H9 (cell line): ENCODE measurements at regions not wholly inside any gene's neighbourhood (a gene's known extent, or its start where the extent isn't known, plus 50 kb on each side); places are given as distances from the start of the nearest gene placed in this dataset.
A peak's percentile ranks its signal among the peaks of the same experiment; 100 is the strongest.

Experiments used
- DNase-seq: peaks from one replicate; pipeline ENCODE4 v3.0.0-alpha.2; 2017
- H2AFZ ChIP-seq: one replicate; pipeline ENCODE4 v1.6.1; 2013; ENCODE audit warnings: mild to moderate bottlenecking, low read length, control low read depth, moderate library complexity
- H2AK5ac ChIP-seq: 2 replicates; pipeline ENCODE4 v1.6.1; 2013; ENCODE audit warnings: low read length, control low read depth, mixed read lengths; ENCODE audit not compliant: insufficient read length
- H2BK120ac ChIP-seq: one replicate; pipeline ENCODE4 v1.6.1; 2013; ENCODE audit warnings: low read depth, mild to moderate bottlenecking, low read length, control low read depth, inconsistent platforms; ENCODE audit not compliant: poor library complexity, severe bottlenecking
- H2BK12ac ChIP-seq: 2 replicates; pipeline ENCODE4 v1.6.1; 2013; ENCODE audit warnings: low read length, control low read depth, mixed read lengths, low read depth; ENCODE audit not compliant: insufficient read length
- H2BK15ac ChIP-seq: 2 replicates; pipeline ENCODE4 v1.6.1; 2013; ENCODE audit warnings: low read depth, low read length, control low read depth
- H2BK20ac ChIP-seq: one replicate; pipeline ENCODE4 v1.6.1; 2013; ENCODE audit warnings: low read depth, mild to moderate bottlenecking, low read length, control low read depth, inconsistent platforms; ENCODE audit not compliant: poor library complexity, severe bottlenecking
- H2BK5ac ChIP-seq: 2 replicates; pipeline ENCODE4 v1.6.1; 2013; ENCODE audit warnings: low read length, control low read depth, mixed read lengths; ENCODE audit not compliant: insufficient read length
- H3K14ac ChIP-seq: 2 replicates; pipeline ENCODE4 v1.6.1; 2013; ENCODE audit warnings: low read length, control low read depth; ENCODE audit not compliant: insufficient read depth
- H3K18ac ChIP-seq: 2 replicates; pipeline ENCODE4 v1.6.1; 2013; ENCODE audit warnings: low read depth, mild to moderate bottlenecking, mixed read lengths, low read length, control low read depth; ENCODE audit not compliant: insufficient read length
- H3K23ac ChIP-seq: 2 replicates; pipeline ENCODE4 v1.6.1; 2013; ENCODE audit warnings: low read length, control low read depth, mixed read lengths, low read depth; ENCODE audit not compliant: insufficient read length
- H3K23me2 ChIP-seq: 2 replicates; pipeline ENCODE4 v1.6.1; 2013; ENCODE audit warnings: low read depth, mild to moderate bottlenecking, mixed read lengths, low read length, control low read depth; ENCODE audit not compliant: insufficient read length, poor library complexity, severe bottlenecking
- H3K27ac ChIP-seq: 2 replicates; pipeline ENCODE4 v1.5.1; 2013; ENCODE audit warnings: low read length, control low read depth, mixed read lengths, low read depth; ENCODE audit not compliant: insufficient read length
- H3K27me3 ChIP-seq: 2 replicates; pipeline ENCODE4 v1.6.1; 2013; ENCODE audit warnings: low read length, control low read depth, inconsistent platforms; ENCODE audit not compliant: insufficient read depth
- H3K4ac ChIP-seq: 2 replicates; pipeline ENCODE4 v1.6.1; 2013; ENCODE audit warnings: low read depth, mild to moderate bottlenecking, control low read depth, inconsistent platforms, low read length, moderate library complexity
- H3K4me1 ChIP-seq: 2 replicates; pipeline ENCODE4 v1.6.1; 2013; ENCODE audit warnings: low read length, control low read depth, inconsistent platforms; ENCODE audit not compliant: insufficient read depth
- H3K4me2 ChIP-seq: 2 replicates; pipeline ENCODE4 v1.6.1; 2013; ENCODE audit warnings: low read length, control low read depth, mixed read lengths; ENCODE audit not compliant: insufficient read length, insufficient read depth
- H3K56ac ChIP-seq: 2 replicates; pipeline ENCODE4 v1.6.1; 2013; ENCODE audit warnings: low read depth, mild to moderate bottlenecking, mixed read lengths, low read length, control low read depth; ENCODE audit not compliant: insufficient read length
- H3K79me1 ChIP-seq: 2 replicates; pipeline ENCODE4 v1.6.1; 2013; ENCODE audit warnings: low read depth, mild to moderate bottlenecking, moderate library complexity, low read length, control low read depth, inconsistent platforms; ENCODE audit not compliant: insufficient read depth, poor library complexity, severe bottlenecking
- H3K79me2 ChIP-seq: 2 replicates; pipeline ENCODE4 v1.6.1; 2013; ENCODE audit warnings: low read length, control low read depth, inconsistent platforms; ENCODE audit not compliant: insufficient read depth
- H3K9ac ChIP-seq: 2 replicates; pipeline ENCODE4 v1.6.1; 2013; ENCODE audit warnings: low read length, control low read depth, mixed read lengths; ENCODE audit not compliant: insufficient read length; ENCODE audit errors: extremely low read depth
- H3K9me3 ChIP-seq: one replicate; pipeline ENCODE4 v1.6.1; 2013; ENCODE audit warnings: low read depth, low read length, inconsistent platforms; ENCODE audit not compliant: control insufficient read depth
- H3T11ph ChIP-seq: one replicate; pipeline ENCODE4 v1.6.1; 2013; ENCODE audit warnings: mild to moderate bottlenecking, low read length, control low read depth, inconsistent platforms
- H4K20me1 ChIP-seq: one replicate; pipeline ENCODE4 v1.6.1; 2013; ENCODE audit not compliant: control insufficient read depth, insufficient read length, insufficient read depth
- H4K5ac ChIP-seq: 2 replicates; pipeline ENCODE4 v1.6.1; 2013; ENCODE audit warnings: low read depth, mild to moderate bottlenecking, mixed read lengths, low read length, control low read depth; ENCODE audit not compliant: insufficient read length
- H4K8ac ChIP-seq: replicated peaks from 2 replicates; pipeline ENCODE4 v1.6.1; 2013; ENCODE audit warnings: low read length, control low read depth, mixed read lengths, low read depth; ENCODE audit not compliant: insufficient read length
- H4K91ac ChIP-seq: 2 replicates; pipeline ENCODE4 v1.6.1; 2013; ENCODE audit warnings: low read depth, mild to moderate bottlenecking, moderate library complexity, mixed read lengths, low read length, control low read depth; ENCODE audit not compliant: insufficient read length
- H3K27ac Mint-ChIP-seq, 3 experiments: 2 replicates in 2 of 3; 3 replicates in 1 of 3; pipeline ENCODE4 v1.8.0; 2020 to 2021; ENCODE audit warnings: mixed read lengths in 3 of 3, mild to moderate bottlenecking in 1 of 3, moderate library complexity in 1 of 3
- H3K27me3 Mint-ChIP-seq: 2 replicates; pipeline ENCODE4 v1.8.0; 2021; ENCODE audit warnings: low read depth, mild to moderate bottlenecking, moderate library complexity, mixed read lengths
- H3K36me3 Mint-ChIP-seq, 3 experiments: 2 replicates in 2 of 3; 3 replicates in 1 of 3; pipeline ENCODE4 v1.8.0; 2020 to 2021; ENCODE audit warnings: low read depth in 3 of 3, mixed read lengths in 3 of 3; ENCODE audit not compliant: insufficient read depth in 1 of 3
- H3K4me1 Mint-ChIP-seq, 2 experiments: 2 replicates each; pipeline ENCODE4 v1.8.0; 2020; ENCODE audit warnings: mixed read lengths in 2 of 2
- H3K4me3 Mint-ChIP-seq, 2 experiments: 2 replicates in 1 of 2; 3 replicates in 1 of 2; pipeline ENCODE4 v1.8.0; 2020 to 2021; ENCODE audit warnings: mild to moderate bottlenecking in 2 of 2, mixed read lengths in 2 of 2, moderate library complexity in 1 of 2
- H3K9me3 Mint-ChIP-seq, 2 experiments: 2 replicates in 1 of 2; 3 replicates in 1 of 2; pipeline ENCODE4 v1.8.0; 2020; ENCODE audit warnings: mild to moderate bottlenecking in 2 of 2, mixed read lengths in 2 of 2, moderate library complexity in 1 of 2
- WGBS: extraction: QIAGEN DNeasy Blood & Tissue Kit; methylation state at CpG from one replicate; pipeline ENCODE4 v1.1.7; 2013; ENCODE audit warnings: missing lambda C conversion rate, low lambda C conversion rate, mixed read lengths; ENCODE audit not compliant: insufficient read length; ENCODE audit errors: extremely low coverage; 5-methylcytosine and 5-hydroxymethylcytosine counted together
- TF ChIP-seq, protein P1 (sequence below): fragments of 200-600 bp; sonication (generic); conservative IDR thresholded peaks from 3 replicates; pipeline ENCODE4 v1.8.0; 2021; ENCODE audit warnings: antibody characterized with exemption, mild to moderate bottlenecking

- H3K4me1 ChIP-seq = no peaks in the 10 kb centered on the region; the same call in 1 of the 2 replicates
- Mint-ChIP-seq H3K27ac (no peak overlapping the region; a peak in 1 of 7 replicates), H3K27me3 (no peaks in the 10 kb centered on the region), H3K9me3 (peaks cover 3 to 5% of the 10 kb centered on the region in 2 experiments; a peak in 3 of 5 replicates), H3K4me1 (peaks cover 9 to 17% of the 10 kb centered on the region in 2 experiments), H3K4me3 (no peak overlapping the region), H3K36me3 (peaks cover 0 to 4% (median 0%) of the 10 kb centered on the region in 3 experiments; a peak in 2 of 7 replicates)
- H3K14ac ChIP-seq = no peak overlapping the region
- H4K5ac ChIP-seq = no peak overlapping the region
- no peak overlapping the region for H3K56ac ChIP-seq
- no peak overlapping the region for H2AFZ ChIP-seq
- no peaks in the 10 kb centered on the region for H3K23me2 ChIP-seq
- H3K79me1 ChIP-seq = no peaks in the 10 kb centered on the region
- no peak overlapping the region for H2BK15ac ChIP-seq
- DNase-seq = peak; percentile 39
- H3K9me3 ChIP-seq = no peaks in the 10 kb centered on the region
- no peak overlapping the region for H3K4me2 ChIP-seq
- no peak overlapping the region for H4K91ac ChIP-seq
- H3T11ph ChIP-seq = no peak overlapping the region
- WGBS = no CpG with 5 or more reads among the region's 3 CpGs
- no peak overlapping the region for H4K8ac ChIP-seq
- no peak overlapping the region for H3K23ac ChIP-seq
- no peaks in the 10 kb centered on the region for H4K20me1 ChIP-seq
- no peak overlapping the region for H2BK120ac ChIP-seq
- no peak overlapping the region for H3K27ac ChIP-seq
- no peak overlapping the region for H2BK12ac ChIP-seq
- H2BK5ac ChIP-seq = no peak overlapping the region
- no peaks in the 10 kb centered on the region for H3K27me3 ChIP-seq
- TF ChIP-seq, protein P1, sequence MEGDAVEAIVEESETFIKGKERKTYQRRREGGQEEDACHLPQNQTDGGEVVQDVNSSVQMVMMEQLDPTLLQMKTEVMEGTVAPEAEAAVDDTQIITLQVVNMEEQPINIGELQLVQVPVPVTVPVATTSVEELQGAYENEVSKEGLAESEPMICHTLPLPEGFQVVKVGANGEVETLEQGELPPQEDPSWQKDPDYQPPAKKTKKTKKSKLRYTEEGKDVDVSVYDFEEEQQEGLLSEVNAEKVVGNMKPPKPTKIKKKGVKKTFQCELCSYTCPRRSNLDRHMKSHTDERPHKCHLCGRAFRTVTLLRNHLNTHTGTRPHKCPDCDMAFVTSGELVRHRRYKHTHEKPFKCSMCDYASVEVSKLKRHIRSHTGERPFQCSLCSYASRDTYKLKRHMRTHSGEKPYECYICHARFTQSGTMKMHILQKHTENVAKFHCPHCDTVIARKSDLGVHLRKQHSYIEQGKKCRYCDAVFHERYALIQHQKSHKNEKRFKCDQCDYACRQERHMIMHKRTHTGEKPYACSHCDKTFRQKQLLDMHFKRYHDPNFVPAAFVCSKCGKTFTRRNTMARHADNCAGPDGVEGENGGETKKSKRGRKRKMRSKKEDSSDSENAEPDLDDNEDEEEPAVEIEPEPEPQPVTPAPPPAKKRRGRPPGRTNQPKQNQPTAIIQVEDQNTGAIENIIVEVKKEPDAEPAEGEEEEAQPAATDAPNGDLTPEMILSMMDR = no peak
- no peak overlapping the region for H2BK20ac ChIP-seq
- no peak overlapping the region for H3K4ac ChIP-seq
- H3K9ac ChIP-seq = no peak overlapping the region
- H3K18ac ChIP-seq = no peak overlapping the region
- no peak overlapping the region for H2AK5ac ChIP-seq
- no peaks in the 10 kb centered on the region for H3K79me2 ChIP-seq
Measured at GRCh38 chr2:21367421-21367820, 243.7 kb downstream of the TDRD15 start.
